Ishikawa (cell line): ENCODE measurements at regions not wholly inside any gene's neighbourhood (a gene's known extent, or its start where the extent isn't known, plus 50 kb on each side); places are given as distances from the start of the nearest gene placed in this dataset.

Source experiments
- CEBPB ChIP-seq: IDR thresholded peaks from 2 replicates; pipeline ENCODE4 v1.6.1; 2012
- CREB1 ChIP-seq: IDR thresholded peaks from 2 replicates; pipeline ENCODE4 v1.6.1; 2012; ENCODE audit warnings: low read depth
- EGR1 ChIP-seq: IDR thresholded peaks from 2 replicates; pipeline ENCODE4 v1.6.1; 2012
- EP300 ChIP-seq: IDR thresholded peaks from 2 replicates; pipeline ENCODE4 v1.6.1; 2012; ENCODE audit warnings: borderline replicate concordance
- FOXM1 ChIP-seq: IDR thresholded peaks from 2 replicates; pipeline ENCODE4 v1.6.1; 2012; ENCODE audit warnings: low read depth, borderline replicate concordance
- MAX ChIP-seq: IDR thresholded peaks from 2 replicates; pipeline ENCODE4 v1.6.1; 2012
- NFIC ChIP-seq: IDR thresholded peaks from 2 replicates; pipeline ENCODE4 v1.6.1; 2012
- RAD21 ChIP-seq: IDR thresholded peaks from 2 replicates; pipeline ENCODE4 v1.6.1; 2012; ENCODE audit warnings: low read depth
- REST ChIP-seq: IDR thresholded peaks from 2 replicates; pipeline ENCODE4 v1.6.1; 2012; ENCODE audit warnings: low read depth, mild to moderate bottlenecking
- TAF1 ChIP-seq: IDR thresholded peaks from 2 replicates; pipeline ENCODE4 v1.6.1; 2012; ENCODE audit warnings: low read depth, mild to moderate bottlenecking
- TCF12 ChIP-seq: IDR thresholded peaks from 2 replicates; pipeline ENCODE4 v1.6.1; 2012; ENCODE audit warnings: low read depth
- TEAD4 ChIP-seq: IDR thresholded peaks from 2 replicates; pipeline ENCODE4 v1.6.1; 2012
- USF1 ChIP-seq: IDR thresholded peaks from 2 replicates; pipeline ENCODE4 v1.6.1; 2012
- YY1 ChIP-seq: IDR thresholded peaks from 2 replicates; pipeline ENCODE4 v1.6.1; 2012; ENCODE audit warnings: low read depth
- ZBTB7A ChIP-seq: IDR thresholded peaks from 2 replicates; pipeline ENCODE4 v1.6.1; 2012; ENCODE audit warnings: low read depth

- TF ChIP-seq CEBPB (no peak), TAF1 (no peak), TCF12 (no peak), RAD21 (no peak), EGR1 (no peak), EP300 (no peak), FOXM1 (no peak), CREB1 (no peak), USF1 (no peak), TEAD4 (no peak), NFIC (no peak), MAX (no peak), ZBTB7A (no peak), YY1 (no peak), REST (no peak)
Observed at GRCh38 chr7:67466109-67466508, 469.5 kb downstream of the TYW1 start.

- no peak for TF ChIP-seq CREB1
Observed at GRCh38 chr7:67470256-67470751, 473.7 kb downstream of the TYW1 start.

GRCh38 chr7:67475293-67475692, 478.7 kb downstream of the TYW1 start:
- TF ChIP-seq REST = no peak
- no peak for TF ChIP-seq CREB1
- TF ChIP-seq NFIC = no peak
- no peak for TF ChIP-seq YY1
- TF ChIP-seq EP300 = no peak
- TF ChIP-seq EGR1 = no peak
- no peak for TF ChIP-seq TCF12
- TF ChIP-seq RAD21 = no peak
- no peak for TF ChIP-seq MAX
- no peak for TF ChIP-seq TEAD4
- no peak for TF ChIP-seq CEBPB
- no peak for TF ChIP-seq FOXM1
- TF ChIP-seq USF1 = no peak
- no peak for TF ChIP-seq TAF1
- TF ChIP-seq ZBTB7A = no peak

GRCh38 chr7:67478066-67478465, 481.4 kb downstream of the TYW1 start:
- TF ChIP-seq TAF1 (no peak), NFIC (no peak), CREB1 (no peak), EGR1 (no peak), YY1 (no peak)

- TF ChIP-seq REST (no peak), ZBTB7A (no peak), TAF1 (no peak), USF1 (no peak), RAD21 (peak; percentile 74), CEBPB (no peak), NFIC (no peak)
Observed at GRCh38 chr7:67484244-67484751, 487.7 kb downstream of the TYW1 start.
